Esophagus squamous epithelium (tissue), 4 donors: ENCODE measurements at regions not wholly inside any gene's neighbourhood (a gene's known extent, or its start where the extent isn't known, plus 50 kb on each side); places are given as distances from the start of the nearest gene placed in this dataset.

ENCODE experiments used
- CTCF ChIP-seq, 6 experiments: fragments of 450-650 bp in 4 of 6; fragments of 200-600 bp in 2 of 6; sonication (generic) in 2 of 6; IDR thresholded peaks; one replicate each; pipeline ENCODE4 v1.5.1; 2016 to 2019; ENCODE audit warnings: antibody characterized with exemption in 6 of 6, mild to moderate bottlenecking in 4 of 6, moderate library complexity in 4 of 6
- POLR2A ChIP-seq, 4 donors: fragments of 450-650 bp; IDR thresholded peaks; one replicate each; pipeline ENCODE4 v1.6.1; 2017; ENCODE audit warnings: antibody characterized with exemption in 4 of 4, mild to moderate bottlenecking in 4 of 4, moderate library complexity in 3 of 4

GRCh38 chr5:5585751-5586341, 163.4 kb downstream of the ICE1 start:
- TF ChIP-seq POLR2A (IDR thresholded peaks at IDR 0.05) (no peak), CTCF (IDR thresholded peaks at IDR 0.05) (no peak)
